ENCODE measurements at regions not wholly inside any gene's neighbourhood (a gene's known extent, or its start where the extent isn't known, plus 50 kb on each side); places are given as distances from the start of the nearest gene placed in this dataset.

DNA sequence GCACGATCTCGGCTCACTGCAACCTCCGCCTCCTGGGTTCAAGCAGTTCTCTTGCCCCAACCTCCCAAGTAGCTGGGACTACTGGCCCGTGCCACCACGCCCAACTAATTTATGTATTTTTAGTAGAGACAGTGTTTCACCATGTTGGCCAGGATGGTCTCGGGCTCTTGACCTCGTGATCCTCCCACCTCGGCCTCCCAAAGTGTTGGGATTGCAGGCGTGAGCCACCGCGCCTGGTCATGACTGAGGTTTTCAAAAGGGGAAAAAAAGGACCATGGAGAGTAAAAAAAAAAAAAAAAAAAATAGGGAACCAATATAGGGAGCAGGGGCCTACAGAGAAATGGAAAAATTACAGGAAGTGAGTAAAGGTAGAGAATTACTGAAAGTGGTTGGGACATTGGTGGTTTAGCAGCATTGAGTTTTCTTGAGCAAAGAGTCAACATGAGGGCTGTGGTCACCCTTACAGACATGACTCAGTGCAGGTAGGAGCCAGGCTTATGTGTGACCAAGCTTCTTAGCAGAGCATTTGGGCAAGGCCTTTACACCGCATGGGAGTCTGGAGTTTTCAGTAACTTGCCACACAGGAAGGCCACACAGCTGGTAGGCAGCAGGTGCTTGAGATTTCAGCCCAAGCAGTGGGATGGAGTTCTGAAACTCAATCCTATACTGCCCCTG lies 447.3 kb downstream of the HS3ST3B1 start:
- H3K4me2 ChIP-seq (ENCODE audit: low read length), result no peak overlapping the region
- no peak for TF ChIP-seq EZH2 (IDR thresholded peaks at IDR 0.05; ENCODE audit: borderline replicate concordance, low read length)
- TF ChIP-seq, protein P1, sequence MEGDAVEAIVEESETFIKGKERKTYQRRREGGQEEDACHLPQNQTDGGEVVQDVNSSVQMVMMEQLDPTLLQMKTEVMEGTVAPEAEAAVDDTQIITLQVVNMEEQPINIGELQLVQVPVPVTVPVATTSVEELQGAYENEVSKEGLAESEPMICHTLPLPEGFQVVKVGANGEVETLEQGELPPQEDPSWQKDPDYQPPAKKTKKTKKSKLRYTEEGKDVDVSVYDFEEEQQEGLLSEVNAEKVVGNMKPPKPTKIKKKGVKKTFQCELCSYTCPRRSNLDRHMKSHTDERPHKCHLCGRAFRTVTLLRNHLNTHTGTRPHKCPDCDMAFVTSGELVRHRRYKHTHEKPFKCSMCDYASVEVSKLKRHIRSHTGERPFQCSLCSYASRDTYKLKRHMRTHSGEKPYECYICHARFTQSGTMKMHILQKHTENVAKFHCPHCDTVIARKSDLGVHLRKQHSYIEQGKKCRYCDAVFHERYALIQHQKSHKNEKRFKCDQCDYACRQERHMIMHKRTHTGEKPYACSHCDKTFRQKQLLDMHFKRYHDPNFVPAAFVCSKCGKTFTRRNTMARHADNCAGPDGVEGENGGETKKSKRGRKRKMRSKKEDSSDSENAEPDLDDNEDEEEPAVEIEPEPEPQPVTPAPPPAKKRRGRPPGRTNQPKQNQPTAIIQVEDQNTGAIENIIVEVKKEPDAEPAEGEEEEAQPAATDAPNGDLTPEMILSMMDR (IDR thresholded peaks at IDR 0.05; ENCODE audit: low read length), result no peak
- no peak overlapping the region for H3K9ac ChIP-seq (ENCODE audit: low read length)
- no peaks in the 10 kb centered on the region for H3K79me2 ChIP-seq (ENCODE audit: insufficient read depth, low read length)
- H2AFZ ChIP-seq (ENCODE audit: low read length), result no peak overlapping the region
- no peaks in the 10 kb centered on the region for H3K4me1 ChIP-seq (ENCODE audit: insufficient read depth, low read length, severe bottlenecking)
- no peaks in the 10 kb centered on the region for H3K9me3 ChIP-seq (ENCODE audit: low read length)
- H3K27ac ChIP-seq (ENCODE audit: low read depth, low read length, poor library complexity, severe bottlenecking), result no peak overlapping the region
- no peak overlapping the region for H3K4me3 ChIP-seq (ENCODE audit: low read depth, low read length, poor library complexity, severe bottlenecking)
- H4K20me1 ChIP-seq (ENCODE audit: insufficient read depth, low read length), result no peaks in the 10 kb centered on the region
- no peaks in the 10 kb centered on the region for H3K9me2 ChIP-seq (ENCODE audit: low read depth, low read length)
- no peaks in the 10 kb centered on the region for H3K27me3 ChIP-seq (ENCODE audit: insufficient read depth, low read length)
- no peaks in the 10 kb centered on the region for H3K36me3 ChIP-seq (ENCODE audit: insufficient read depth, low read length)
- no peaks in the 10 kb centered on the region for H3F3A ChIP-seq (ENCODE audit: insufficient read depth, low read length)

DNA sequence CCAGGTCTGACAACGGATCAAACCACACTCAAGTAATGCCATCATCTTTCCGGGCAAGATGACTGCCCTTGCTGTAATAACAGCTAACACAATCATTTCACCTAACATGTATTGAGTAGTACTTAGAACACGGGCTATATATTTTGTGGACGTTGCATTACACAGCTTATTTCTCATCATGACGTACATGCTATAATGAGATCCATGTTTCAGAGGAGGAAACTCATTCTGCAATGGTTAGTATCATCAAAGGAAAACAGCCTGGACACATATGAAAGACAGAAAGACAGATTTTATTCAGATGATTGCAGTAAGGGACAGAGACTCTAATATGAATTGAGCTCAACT lies 446.7 kb downstream of the HS3ST3B1 start:
- Histone ChIP-seq H3K27me3 (ENCODE audit: insufficient read depth, low read length) (no peaks in the 10 kb centered on the region), H3K4me3 (ENCODE audit: low read depth, low read length, poor library complexity, severe bottlenecking) (no peak overlapping the region), H3K27ac (ENCODE audit: low read depth, low read length, poor library complexity, severe bottlenecking) (no peak overlapping the region), H3F3A (ENCODE audit: insufficient read depth, low read length) (no peaks in the 10 kb centered on the region), H3K36me3 (ENCODE audit: insufficient read depth, low read length) (no peaks in the 10 kb centered on the region), H3K4me1 (ENCODE audit: insufficient read depth, low read length, severe bottlenecking) (no peaks in the 10 kb centered on the region), H2AFZ (ENCODE audit: low read length) (no peak overlapping the region), H4K20me1 (ENCODE audit: insufficient read depth, low read length) (no peaks in the 10 kb centered on the region), H3K79me2 (ENCODE audit: insufficient read depth, low read length) (no peaks in the 10 kb centered on the region), H3K9me3 (ENCODE audit: low read length) (no peaks in the 10 kb centered on the region), H3K9me2 (ENCODE audit: low read depth, low read length) (no peaks in the 10 kb centered on the region), H3K4me2 (ENCODE audit: low read length) (no peak overlapping the region), H3K9ac (ENCODE audit: low read length) (no peak overlapping the region)
- no peak for TF ChIP-seq EZH2 (IDR thresholded peaks at IDR 0.05; ENCODE audit: borderline replicate concordance, low read length)
- TF ChIP-seq, protein P1 (IDR thresholded peaks at IDR 0.05; ENCODE audit: low read length), result no peak

DNA sequence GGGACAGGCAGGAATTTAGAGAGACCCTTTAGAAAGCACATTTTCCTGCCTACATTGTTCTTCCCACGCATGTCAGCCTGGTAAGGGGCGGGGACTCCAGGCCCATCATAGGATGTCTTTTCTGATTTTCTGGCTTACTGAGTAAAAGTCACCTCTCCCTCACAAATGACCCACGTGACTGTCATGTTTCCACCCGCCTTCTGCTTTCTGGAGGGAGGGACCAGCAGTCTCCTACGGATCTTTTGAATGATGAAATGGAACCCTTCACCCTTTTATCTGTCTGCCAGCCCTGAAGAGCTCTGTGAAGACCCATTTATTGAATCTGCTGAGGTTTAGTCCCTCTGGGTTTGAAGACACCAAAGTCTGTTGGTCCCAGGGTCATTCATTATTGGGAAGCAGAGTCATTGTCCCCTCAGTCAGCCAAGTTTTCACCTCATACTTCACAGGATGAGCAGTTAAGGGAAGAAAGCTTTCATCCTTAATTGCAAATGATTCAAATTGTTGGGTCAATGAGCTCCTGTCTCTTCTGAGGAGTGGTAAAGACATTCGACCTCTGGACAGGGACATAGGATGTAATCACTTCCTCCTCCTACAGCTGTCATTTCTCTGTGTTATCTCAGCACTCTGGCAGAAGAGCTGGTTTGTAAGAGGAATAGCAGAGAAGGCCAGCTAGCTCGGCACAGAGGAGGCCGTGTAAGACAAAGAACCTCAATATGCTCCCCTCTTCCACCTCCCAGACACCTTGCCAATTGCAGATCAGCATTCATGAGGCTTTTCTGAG lies 446.1 kb downstream of the HS3ST3B1 start:
- no peaks in the 10 kb centered on the region for H3K4me1 ChIP-seq (ENCODE audit: insufficient read depth, low read length, severe bottlenecking)
- no peak overlapping the region for H2AFZ ChIP-seq (ENCODE audit: low read length)

More for the DNA sequence above, 446.1 kb downstream of the HS3ST3B1 start:
- Histone ChIP-seq H3K27me3 (ENCODE audit: insufficient read depth, low read length) (no peaks in the 10 kb centered on the region), H3K9me3 (ENCODE audit: low read length) (no peaks in the 10 kb centered on the region), H3K9me2 (ENCODE audit: low read depth, low read length) (no peaks in the 10 kb centered on the region), H3K79me2 (ENCODE audit: insufficient read depth, low read length) (no peaks in the 10 kb centered on the region), H3K4me3 (ENCODE audit: low read depth, low read length, poor library complexity, severe bottlenecking) (no peak overlapping the region), H4K20me1 (ENCODE audit: insufficient read depth, low read length) (no peaks in the 10 kb centered on the region), H3K4me2 (ENCODE audit: low read length) (no peak overlapping the region), H3F3A (ENCODE audit: insufficient read depth, low read length) (no peaks in the 10 kb centered on the region), H3K36me3 (ENCODE audit: insufficient read depth, low read length) (no peaks in the 10 kb centered on the region), H3K9ac (ENCODE audit: low read length) (no peak overlapping the region), H3K27ac (ENCODE audit: low read depth, low read length, poor library complexity, severe bottlenecking) (no peak overlapping the region)
- TF ChIP-seq, protein P1 (IDR thresholded peaks at IDR 0.05; ENCODE audit: low read length), result no peak
- TF ChIP-seq EZH2 (IDR thresholded peaks at IDR 0.05; ENCODE audit: borderline replicate concordance, low read length), result no peak
